HepG2 (cell line): ENCODE measurements at regions not wholly inside any gene's neighbourhood (a gene's known extent, or its start where the extent isn't known, plus 50 kb on each side); places are given as distances from the start of the nearest gene placed in this dataset.

ENCODE experiments used
- ATAC-seq: fragments of 200-7000 bp; cut with Tn5 transposase; 3 replicates; pipeline ENCODE4 v1.9.1; 2020; ENCODE audit warnings: mild to moderate bottlenecking, moderate library complexity
- BruUV-seq: library from RNA; stranded (reverse); fragments of 400-500 nt; replicated peaks from 2 replicates; lab custom pipeline; 2021; lab: Mats Ljungman, UMichigan
- CTCF ChIA-PET: fragments of 300-600 bp; formaldehyde crosslinking; extraction: SDS; loops from one replicate; lab custom pipeline; 2021; ENCODE audit warnings: low total read pairs, inconsistent platforms, low intra/inter-chr PET ratio; lab: Yijun Ruan, JAX
- POLR2A ChIA-PET: fragments of 350-600 bp; sonication (Branson Sonifier 250); formaldehyde crosslinking; loops from one replicate; lab custom pipeline; 2020; ENCODE audit warnings: antibody characterized with exemption, inconsistent platforms; lab: Yijun Ruan, JAX
- DNase-seq: peaks from one replicate; pipeline ENCODE4 v3.0.0-alpha.2; 2015; ENCODE audit warnings: low spot score
- FAIRE-seq: peaks from 3 replicates; lab custom pipeline; 2011; peaks lifted over from hg19 to GRCh38; lab: Jason Lieb, UNC
- H2AFZ ChIP-seq: one replicate; pipeline ENCODE4 v1.6.1; 2011; ENCODE audit warnings: low read length, inconsistent platforms
- H3K27ac ChIP-seq: fragments of 300-600 bp; 3 replicates; pipeline ENCODE4 v1.8.0; 2011; ENCODE audit warnings: mixed run types, mild to moderate bottlenecking, mixed read lengths, low read length, inconsistent platforms; ENCODE audit not compliant: insufficient read depth; ENCODE audit errors: extremely low read length
- H3K27me3 ChIP-seq, 2 experiments: fragments of 200-600 bp in 1 of 2; 2 replicates in 1 of 2; 3 replicates in 1 of 2; pipeline versions ENCODE4 v1.6.0 to v1.8.0; 2011; ENCODE audit warnings: low read length in 2 of 2, mild to moderate bottlenecking in 2 of 2, moderate library complexity in 2 of 2, inconsistent platforms in 1 of 2; ENCODE audit not compliant: insufficient read depth in 2 of 2, control insufficient read depth in 1 of 2
- H3K36me3 ChIP-seq, 2 experiments: fragments of 200-600 bp in 1 of 2; replicated peaks in 1 of 2; 2 replicates in 1 of 2; 3 replicates in 1 of 2; pipeline versions ENCODE4 v1.5.1 to v1.8.0; 2011; ENCODE audit warnings: low read length in 2 of 2, inconsistent platforms in 1 of 2; ENCODE audit not compliant: insufficient read depth in 2 of 2, control insufficient read depth in 1 of 2
- H3K4me1 ChIP-seq: 2 replicates; pipeline ENCODE4 v1.5.1; 2012; ENCODE audit warnings: low read length, inconsistent platforms; ENCODE audit not compliant: insufficient read depth
- H3K4me2 ChIP-seq: 2 replicates; pipeline ENCODE4 v1.6.0; 2011; ENCODE audit warnings: low read depth, low read length, inconsistent platforms
- H3K4me3 ChIP-seq, 3 experiments: fragments of 200-600 bp in 1 of 3; sonication (generic), shearing (Covaris generic) in 1 of 3; replicated peaks in 1 of 3; 2 replicates each; pipeline ENCODE4 v1.5.1; 2011 to 2016; ENCODE audit warnings: low read length in 3 of 3, inconsistent platforms in 2 of 3, low read depth in 2 of 3, mild to moderate bottlenecking in 2 of 3, control low read depth in 1 of 3, mixed read lengths in 1 of 3; ENCODE audit not compliant: insufficient read depth in 1 of 3
- H3K79me2 ChIP-seq: one replicate; pipeline ENCODE4 v1.6.1; 2011; ENCODE audit warnings: low read length, inconsistent platforms; ENCODE audit not compliant: insufficient read depth
- H3K9ac ChIP-seq: 2 replicates; pipeline ENCODE4 v1.6.0; 2011; ENCODE audit warnings: mild to moderate bottlenecking, low read depth, low read length, inconsistent platforms; ENCODE audit not compliant: insufficient read depth
- H3K9me3 ChIP-seq: 2 replicates; pipeline ENCODE4 v1.5.1; 2012; ENCODE audit warnings: mild to moderate bottlenecking, low read length
- H4K20me1 ChIP-seq: 2 replicates; pipeline ENCODE4 v1.6.0; 2011; ENCODE audit warnings: inconsistent platforms, mild to moderate bottlenecking, low read length, moderate library complexity; ENCODE audit not compliant: insufficient read depth
- U2AF1 ChIP-seq: fragments of 200-400 bp; formaldehyde crosslinking; optimal IDR thresholded peaks from 2 replicates; pipeline ENCODE3; 2017; ENCODE audit warnings: mild to moderate bottlenecking, low read depth, low read length
- ZNF317 ChIP-seq: sonication (generic); formaldehyde crosslinking; IDR thresholded peaks from 2 replicates; pipeline ENCODE4 v1.5.0; 2020; ENCODE audit warnings: mild to moderate bottlenecking, missing genetic modification reagents
- WGBS: methylation state at CpG from one replicate; pipeline ENCODE4 v1.1.6; 2017; ENCODE audit warnings: low lambda C conversion rate; 5-methylcytosine and 5-hydroxymethylcytosine counted together
- in situ Hi-C: cut with HindIII; loops from 2 replicates; pipeline ENCODE4 v1.10.0; 2017; ENCODE audit warnings: low pct_unique_long_range_greater_than_20kb; ENCODE audit not compliant: extremely low pct_ligation_motif_present
- intact Hi-C: fragments of 100-400 bp; cut with micrococcal nuclease; formaldehyde crosslinking; loops from one replicate; pipeline ENCODE4 v1.10.0; 2022; ENCODE audit not compliant: unreplicated experiment

- BruUV-seq = no TSS peak
- no peaks in the 10 kb centered on the region for H3K36me3 ChIP-seq
- no peaks in the 10 kb centered on the region for H3K79me2 ChIP-seq
- H3K9ac ChIP-seq = no peak overlapping the region
- no peaks in the 10 kb centered on the region for H3K27me3 ChIP-seq
- in situ Hi-C loops = no loop called here
- H3K4me1 ChIP-seq = no peaks in the 10 kb centered on the region
- no peak overlapping the region for H2AFZ ChIP-seq
- H3K9me3 ChIP-seq = no peaks in the 10 kb centered on the region
- H3K4me2 ChIP-seq = no peak overlapping the region
- no peak for FAIRE-seq
- H3K4me3 ChIP-seq = no peak overlapping the region
- ChIA-PET POLR2A (no interaction called here), CTCF (no interaction called here)
- WGBS = 33% methylated on average over 7 of the region's 8 CpGs
- intact Hi-C loops = no loop called here
- no peak for DNase-seq
- H4K20me1 ChIP-seq = no peaks in the 10 kb centered on the region
- TF ChIP-seq ZNF317 = no peak
- TF ChIP-seq, all 625 proteins: peak for 0
- no peak for ATAC-seq
- no peak overlapping the region for H3K27ac ChIP-seq
Observed at GRCh38 chr12:67545298-67545697, 103.2 kb upstream of the DYRK2 start.

GRCh38 chr12:67546746-67547145, 101.8 kb upstream of the DYRK2 start:
- POLR2A ChIA-PET = no interaction called here
- DNase-seq (no peak), ATAC-seq (no peak)

More at GRCh38 chr12:67546746-67547145, 101.8 kb upstream of the DYRK2 start:
- no peaks in the 10 kb centered on the region for H3K9me3 ChIP-seq
- 0% methylated on average over 1 of the region's 1 CpG for WGBS
- no peaks in the 10 kb centered on the region for H4K20me1 ChIP-seq
- no peak overlapping the region for H3K9ac ChIP-seq
- H3K27me3 ChIP-seq = no peaks in the 10 kb centered on the region
- FAIRE-seq = no peak
- no peak overlapping the region for H3K4me3 ChIP-seq
- no peak overlapping the region for H3K27ac ChIP-seq
- no peaks in the 10 kb centered on the region for H3K36me3 ChIP-seq
- H3K79me2 ChIP-seq = no peaks in the 10 kb centered on the region
- no peak overlapping the region for H2AFZ ChIP-seq
- H3K4me2 ChIP-seq = no peak overlapping the region
- no peaks in the 10 kb centered on the region for H3K4me1 ChIP-seq
- BruUV-seq = no TSS peak
- intact Hi-C loops (no loop called here), in situ Hi-C loops (no loop called here)
- CTCF ChIA-PET = no interaction called here
- no peak for TF ChIP-seq U2AF1
